Left ventricle myocardium inferior (tissue), 1 donor: ENCODE measurements at regions not wholly inside any gene's neighbourhood (a gene's known extent, or its start where the extent isn't known, plus 50 kb on each side); places are given as distances from the start of the nearest gene placed in this dataset.

ENCODE experiments used
- DNase-seq: peaks from one replicate; pipeline ENCODE4 v3.0.0-alpha.2; 2020
- H3K27ac ChIP-seq: fragments of 200-600 bp; replicated peaks from 2 replicates; pipeline ENCODE4 v1.8.0; 2021
- H3K27me3 ChIP-seq: fragments of 200-600 bp; 2 replicates; pipeline ENCODE4 v1.8.0; 2021; ENCODE audit warnings: low read depth
- H3K36me3 ChIP-seq: fragments of 200-600 bp; 2 replicates; pipeline ENCODE4 v1.8.0; 2021
- H3K4me1 ChIP-seq: fragments of 200-600 bp; 2 replicates; pipeline ENCODE4 v1.8.0; 2021
- H3K4me3 ChIP-seq: fragments of 200-600 bp; 2 replicates; pipeline ENCODE4 v1.8.0; 2021; ENCODE audit warnings: mild to moderate bottlenecking, moderate library complexity
- H3K9me3 ChIP-seq: fragments of 200-600 bp; replicated peaks from 2 replicates; pipeline ENCODE4 v1.8.0; 2021
- CTCF ChIP-seq: fragments of 200-600 bp; IDR thresholded peaks from 2 replicates; pipeline ENCODE4 v1.8.0; 2021; ENCODE audit warnings: antibody characterized with exemption, mild to moderate bottlenecking, borderline replicate concordance
- intact Hi-C: fragments of 100-400 bp; cut with micrococcal nuclease; formaldehyde crosslinking; loops from one replicate; pipeline ENCODE4 v1.11.0; 2022
- donor health status: DM: no; HTN: yes; CAD: no; lungs with severe emphysema.

- no peak for TF ChIP-seq CTCF
- DNase-seq: no peak
- peaks cover 9% of the 10 kb centered on the region for H3K9me3 ChIP-seq
- H3K36me3 ChIP-seq: no peaks in the 10 kb centered on the region
- intact Hi-C loops: no loop called here
- H3K27ac ChIP-seq: no peak overlapping the region
- peaks cover 3% of the 10 kb centered on the region for H3K27me3 ChIP-seq
- no peaks in the 10 kb centered on the region for H3K4me1 ChIP-seq
- no peak overlapping the region for H3K4me3 ChIP-seq
Measured at GRCh38 chr7:41224063-41224763, 478.7 kb downstream of the INHBA start.

GRCh38 chr7:41222746-41223145 lies 480.1 kb downstream of the INHBA start:
- Histone ChIP-seq H3K4me1 (no peaks in the 10 kb centered on the region), H3K27ac (no peak overlapping the region), H3K4me3 (no peak overlapping the region), H3K36me3 (no peaks in the 10 kb centered on the region), H3K9me3 (no peaks in the 10 kb centered on the region), H3K27me3 (peaks cover 5% of the 10 kb centered on the region)
- intact Hi-C loops: no loop called here
- TF ChIP-seq CTCF: no peak
- no peak for DNase-seq

GRCh38 chr7:41220266-41220665 lies 482.6 kb downstream of the INHBA start:
- intact Hi-C loops: no loop called here
- Histone ChIP-seq H3K27ac (no peak overlapping the region), H3K36me3 (no peaks in the 10 kb centered on the region), H3K4me1 (no peaks in the 10 kb centered on the region), H3K9me3 (no peaks in the 10 kb centered on the region), H3K27me3 (peaks cover 5% of the 10 kb centered on the region), H3K4me3 (no peak overlapping the region)
- no peak for TF ChIP-seq CTCF
- no peak for DNase-seq

GRCh38 chr7:41219276-41219675 lies 483.6 kb downstream of the INHBA start:
- intact Hi-C loops: no loop called here
- H3K27me3 ChIP-seq: peaks cover 5% of the 10 kb centered on the region
- TF ChIP-seq CTCF: no peak
- no peaks in the 10 kb centered on the region for H3K4me1 ChIP-seq
- H3K4me3 ChIP-seq: no peak overlapping the region
- H3K9me3 ChIP-seq: no peaks in the 10 kb centered on the region
- DNase-seq: no peak
- no peak overlapping the region for H3K27ac ChIP-seq
- H3K36me3 ChIP-seq: no peaks in the 10 kb centered on the region

GRCh38 chr7:41217306-41217705 lies 485.6 kb downstream of the INHBA start:
- Histone ChIP-seq H3K4me3 (no peak overlapping the region), H3K9me3 (no peaks in the 10 kb centered on the region), H3K27me3 (peaks cover 5% of the 10 kb centered on the region), H3K27ac (no peak overlapping the region), H3K36me3 (no peaks in the 10 kb centered on the region), H3K4me1 (no peaks in the 10 kb centered on the region)
- DNase-seq: no peak
- TF ChIP-seq CTCF: no peak
- intact Hi-C loops: no loop called here
